Memory B cell (primary cell): ENCODE measurements at regions not wholly inside any gene's neighbourhood (a gene's known extent, or its start where the extent isn't known, plus 50 kb on each side); places are given as distances from the start of the nearest gene placed in this dataset.
"Not testable (repeated sequence)": the region's sequence is repeated elsewhere in the genome, so short reads cannot be mapped to it uniquely, and the experiment has no call there.

Experiments
- ATAC-seq: fragments of 150-1000 bp; cut with Tn5 transposase; 2 replicates; pipeline ENCODE4 v1.10.0; 2021; ENCODE audit warnings: low read depth, mild to moderate bottlenecking, moderate library complexity
- DNase-seq, 2 donors: peaks; one replicate each; pipeline ENCODE4 v3.0.0; 2022; ENCODE audit warnings: low spot score in 2 of 2
- H3K27ac Mint-ChIP-seq: one replicate; pipeline ENCODE4 v1.8.0; 2022; ENCODE audit warnings: mild to moderate bottlenecking, moderate library complexity, mixed read lengths
- H3K27me3 Mint-ChIP-seq: one replicate; pipeline ENCODE4 v1.8.0; 2022; ENCODE audit warnings: mixed read lengths
- H3K36me3 Mint-ChIP-seq: one replicate; pipeline ENCODE4 v1.8.0; 2022; ENCODE audit warnings: mild to moderate bottlenecking, mixed read lengths
- H3K4me1 Mint-ChIP-seq: one replicate; pipeline ENCODE4 v1.8.0; 2022; ENCODE audit warnings: mixed read lengths
- H3K4me3 Mint-ChIP-seq: one replicate; pipeline ENCODE4 v1.8.0; 2022; ENCODE audit warnings: mild to moderate bottlenecking, moderate library complexity, mixed read lengths
- H3K9me3 Mint-ChIP-seq: one replicate; pipeline ENCODE4 v1.8.0; 2022; ENCODE audit warnings: mixed read lengths

DNA sequence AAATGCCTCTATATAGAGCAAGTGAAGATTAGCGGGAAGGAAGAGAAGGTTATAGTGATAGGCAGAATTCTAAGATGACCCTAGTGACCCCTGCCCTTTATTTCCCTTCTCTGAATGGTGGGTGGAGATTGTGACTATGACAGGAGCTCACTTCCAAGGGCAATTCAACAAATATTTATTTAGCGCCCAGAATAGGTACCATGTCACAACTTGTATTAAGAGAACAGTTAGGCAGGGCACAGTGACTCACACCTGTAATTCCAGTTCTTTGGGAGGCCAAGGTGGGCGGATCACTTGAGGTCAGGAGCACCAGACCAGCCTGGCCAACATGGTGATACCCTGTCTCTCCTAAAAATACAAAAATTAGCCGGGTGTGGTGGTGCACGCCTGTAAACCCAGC lies 236.0 kb upstream of the POGK start:
- Mint-ChIP-seq H3K27ac (no peak overlapping the region), H3K4me1 (no peaks in the 10 kb centered on the region), H3K4me3 (no peak overlapping the region), H3K27me3 (peaks cover 1% of the 10 kb centered on the region), H3K9me3 (no peaks in the 10 kb centered on the region), H3K36me3 (no peaks in the 10 kb centered on the region)
- DNase-seq (no peak), ATAC-seq (no peak)

- peaks cover 1% of the 10 kb centered on the region for H3K27me3 Mint-ChIP-seq
- no peak overlapping the region for H3K4me3 Mint-ChIP-seq
- no peaks in the 10 kb centered on the region for H3K36me3 Mint-ChIP-seq
- H3K9me3 Mint-ChIP-seq, result no peaks in the 10 kb centered on the region
- DNase-seq, result no peak
- H3K4me1 Mint-ChIP-seq, result no peaks in the 10 kb centered on the region
- H3K27ac Mint-ChIP-seq, result no peak overlapping the region
- no peak for ATAC-seq
Observed at GRCh38 chr1:166605137-166605536, 234.1 kb upstream of the POGK start.

DNA sequence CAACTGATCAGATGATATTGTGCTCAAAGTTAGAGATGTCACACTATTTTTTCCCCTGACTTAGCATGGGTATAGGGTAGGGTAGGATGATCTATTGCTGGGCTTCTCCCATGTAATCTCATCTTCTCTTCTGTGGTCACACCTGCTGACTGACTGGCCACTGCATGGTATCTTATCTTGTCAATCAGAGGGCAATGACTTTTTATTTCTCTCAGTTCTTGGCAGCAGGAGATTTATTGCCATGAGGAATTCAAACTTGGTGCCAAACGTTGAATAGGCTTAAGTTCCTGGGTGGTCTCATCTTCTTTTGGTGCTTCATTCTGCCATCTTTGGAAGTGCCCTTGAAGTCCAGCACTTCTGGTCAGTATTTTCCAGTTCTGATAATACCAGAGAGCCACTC lies 226.4 kb upstream of the POGK start:
- Mint-ChIP-seq H3K9me3 (no peaks in the 10 kb centered on the region), H3K36me3 (no peaks in the 10 kb centered on the region), H3K4me1 (no peaks in the 10 kb centered on the region), H3K27ac (no peak overlapping the region), H3K27me3 (no peaks in the 10 kb centered on the region), H3K4me3 (no peak overlapping the region)
- ATAC-seq (no peak), DNase-seq (no peak)

- H3K4me3 Mint-ChIP-seq, result no peak overlapping the region
- no peak overlapping the region for H3K27ac Mint-ChIP-seq
- no peaks in the 10 kb centered on the region for H3K9me3 Mint-ChIP-seq
- H3K4me1 Mint-ChIP-seq, result no peaks in the 10 kb centered on the region
- H3K36me3 Mint-ChIP-seq, result no peaks in the 10 kb centered on the region
- no peak for ATAC-seq
- H3K27me3 Mint-ChIP-seq, result peaks cover 6% of the 10 kb centered on the region
- no peak for DNase-seq
Observed at GRCh38 chr1:166616206-166616605, 223.1 kb upstream of the POGK start.

DNA sequence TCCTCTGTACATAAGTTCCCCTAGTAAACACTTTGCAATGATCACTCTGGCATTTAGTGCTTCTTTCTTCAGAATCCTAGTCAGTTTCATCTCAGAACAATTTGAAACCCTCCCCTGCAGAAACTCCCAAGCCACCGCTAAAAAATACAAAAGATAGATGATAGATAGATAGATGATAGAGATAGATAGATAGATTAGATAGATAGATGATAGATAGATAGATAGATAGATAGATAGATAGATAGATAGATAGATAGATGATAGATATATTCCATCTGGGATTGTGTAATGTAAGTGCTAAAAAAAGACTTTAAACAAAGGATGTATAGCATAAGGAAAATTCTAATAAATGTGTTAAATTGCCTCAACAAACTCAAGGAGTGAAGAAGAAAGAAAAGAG lies 212.6 kb upstream of the POGK start:
- DNase-seq (no peak), ATAC-seq (no peak)
- Mint-ChIP-seq H3K27me3 (peaks cover 3% of the 10 kb centered on the region), H3K36me3 (no peaks in the 10 kb centered on the region), H3K27ac (no peak overlapping the region), H3K4me1 (no peaks in the 10 kb centered on the region), H3K4me3 (no peak overlapping the region), H3K9me3 (no peaks in the 10 kb centered on the region)

- Mint-ChIP-seq H3K36me3 (no peaks in the 10 kb centered on the region), H3K4me3 (no peak overlapping the region), H3K9me3 (no peaks in the 10 kb centered on the region), H3K27ac (no peak overlapping the region), H3K4me1 (no peaks in the 10 kb centered on the region), H3K27me3 (peaks cover 1% of the 10 kb centered on the region)
- no peak for DNase-seq
- no peak for ATAC-seq
Observed at GRCh38 chr1:166627558-166627957, 211.7 kb upstream of the POGK start.

DNA sequence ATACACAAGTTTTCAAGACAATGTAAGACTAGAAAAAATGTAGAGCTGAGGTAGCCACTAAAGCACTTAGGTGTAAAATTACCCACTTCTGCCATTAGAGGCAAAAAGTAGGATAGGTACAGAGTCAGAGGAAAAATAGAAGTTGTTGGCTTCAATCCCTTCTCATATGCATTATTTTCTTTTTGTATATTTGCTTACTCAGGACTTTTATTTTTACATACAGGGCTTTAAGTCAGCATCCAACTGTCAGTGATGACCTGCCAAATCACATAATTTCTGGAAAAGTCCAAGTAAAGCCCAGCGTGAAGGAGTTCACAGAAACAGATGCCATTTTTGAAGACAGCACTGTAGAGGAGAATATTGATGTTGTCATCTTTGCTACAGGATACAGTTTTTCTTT lies 211.0 kb upstream of the POGK start:
- ATAC-seq (no peak), DNase-seq (no peak)
- no peaks in the 10 kb centered on the region for H3K4me1 Mint-ChIP-seq
- no peaks in the 10 kb centered on the region for H3K36me3 Mint-ChIP-seq
- H3K27me3 Mint-ChIP-seq, result peaks cover 3% of the 10 kb centered on the region
- H3K4me3 Mint-ChIP-seq, result no peak overlapping the region
- H3K9me3 Mint-ChIP-seq, result no peaks in the 10 kb centered on the region
- H3K27ac Mint-ChIP-seq, result no peak overlapping the region

- H3K9me3 Mint-ChIP-seq, result no peaks in the 10 kb centered on the region
- no peaks in the 10 kb centered on the region for H3K4me1 Mint-ChIP-seq
- H3K36me3 Mint-ChIP-seq, result no peaks in the 10 kb centered on the region
- H3K4me3 Mint-ChIP-seq, result no peak overlapping the region
- ATAC-seq (no peak), DNase-seq (no peak)
- H3K27me3 Mint-ChIP-seq, result peaks cover 7% of the 10 kb centered on the region
- H3K27ac Mint-ChIP-seq, result no peak overlapping the region
Observed at GRCh38 chr1:166629946-166630345, 209.3 kb upstream of the POGK start.

DNA sequence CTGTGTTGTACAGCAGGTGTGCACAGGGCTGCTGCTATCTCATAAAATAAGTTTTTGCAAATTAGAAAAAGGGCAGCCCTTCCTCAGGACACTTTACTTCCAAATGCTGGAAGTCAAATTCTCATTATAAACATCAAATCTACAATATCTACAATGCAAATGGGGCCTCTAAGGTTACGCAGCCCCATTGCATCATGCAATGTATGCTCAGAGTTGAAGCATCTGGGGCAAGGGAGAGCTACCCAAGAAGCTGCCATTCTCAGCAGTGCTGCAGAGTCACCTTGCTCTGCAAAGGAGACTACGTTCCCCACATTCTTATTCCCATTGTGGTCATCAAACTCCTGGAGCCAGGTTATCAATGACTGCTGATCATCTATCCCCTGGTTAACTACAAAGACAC lies 208.9 kb upstream of the POGK start:
- no peaks in the 10 kb centered on the region for H3K4me1 Mint-ChIP-seq
- ATAC-seq (no peak), DNase-seq (no peak)
- no peak overlapping the region for H3K27ac Mint-ChIP-seq
- H3K27me3 Mint-ChIP-seq, result peaks cover 9% of the 10 kb centered on the region
- no peaks in the 10 kb centered on the region for H3K9me3 Mint-ChIP-seq
- H3K36me3 Mint-ChIP-seq, result no peaks in the 10 kb centered on the region
- H3K4me3 Mint-ChIP-seq, result no peak overlapping the region

DNA sequence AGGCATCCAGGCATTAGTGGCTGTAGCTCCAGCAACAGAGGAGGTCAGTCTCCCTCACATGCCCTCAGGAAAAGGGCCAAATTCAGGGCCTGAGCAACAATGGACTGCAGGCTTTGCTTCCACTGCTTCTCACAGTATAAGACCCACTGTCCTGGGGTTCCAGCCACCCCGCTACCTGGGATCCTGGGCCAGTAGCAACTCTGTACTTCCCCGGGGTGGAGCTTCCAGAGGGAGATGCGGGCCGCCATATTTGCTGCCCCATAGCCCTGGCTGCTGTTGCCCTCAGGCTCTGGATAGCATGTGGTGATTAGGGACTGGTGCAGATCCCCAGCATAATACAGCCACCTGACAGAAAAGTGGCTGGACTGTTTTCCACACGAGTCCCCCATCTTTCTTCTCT lies 201.1 kb upstream of the POGK start:
- DNase-seq (no peak), ATAC-seq (no peak)
- Mint-ChIP-seq H3K36me3 (no peaks in the 10 kb centered on the region), H3K27ac (no peak overlapping the region), H3K4me1 (no peaks in the 10 kb centered on the region), H3K27me3 (peaks cover 16% of the 10 kb centered on the region), H3K9me3 (no peaks in the 10 kb centered on the region), H3K4me3 (no peak overlapping the region)

DNA sequence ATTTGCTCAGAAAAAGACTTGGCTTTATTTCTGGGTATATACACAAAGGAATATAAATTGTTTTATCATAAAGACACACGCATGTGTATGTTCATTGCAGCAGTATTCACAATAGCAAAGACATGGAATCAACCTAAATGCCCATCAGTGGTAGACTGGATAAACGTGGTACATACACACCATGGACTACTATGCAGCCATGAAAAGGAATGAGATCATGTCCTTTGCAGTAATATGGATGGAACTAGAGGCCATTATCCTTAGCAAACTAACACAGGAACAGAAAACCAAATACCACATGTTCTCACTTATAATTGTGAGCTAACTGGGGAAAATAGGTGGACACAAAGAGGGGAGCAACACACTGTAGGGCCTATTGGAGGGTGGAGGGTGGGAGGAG lies 182.0 kb upstream of the POGK start:
- ATAC-seq, H3K36me3 Mint-ChIP-seq, H3K27me3 Mint-ChIP-seq: not testable (repeated sequence)

DNA sequence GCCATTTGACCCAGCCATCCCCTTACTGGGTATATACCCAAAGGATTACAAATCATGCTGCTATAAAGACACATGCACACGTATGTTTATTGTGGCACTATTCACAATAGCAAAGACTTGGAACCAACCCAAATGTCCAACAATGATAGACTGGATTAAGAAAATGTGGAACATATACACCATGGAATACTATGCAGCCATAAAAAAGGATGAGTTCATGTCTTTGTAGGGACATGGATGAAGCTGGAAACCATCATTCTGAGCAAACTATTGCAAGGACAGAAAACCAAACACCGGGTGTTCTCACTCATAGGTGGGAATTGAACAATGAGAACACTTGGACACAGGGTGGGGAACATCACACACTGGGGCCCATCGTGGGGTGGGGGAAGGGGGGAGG lies 172.5 kb upstream of the POGK start:
- DNase-seq, H3K9me3 Mint-ChIP-seq, ATAC-seq, H3K4me3 Mint-ChIP-seq, H3K27me3 Mint-ChIP-seq, H3K36me3 Mint-ChIP-seq, H3K27ac Mint-ChIP-seq, H3K4me1 Mint-ChIP-seq: not testable (repeated sequence)

More for the DNA sequence above, 182.0 kb upstream of the POGK start:
- H3K4me3 Mint-ChIP-seq, H3K4me1 Mint-ChIP-seq, H3K27ac Mint-ChIP-seq, DNase-seq, H3K9me3 Mint-ChIP-seq: not testable (repeated sequence)

GRCh38 chr1:166667600-166667999 lies 171.7 kb upstream of the POGK start:
- H3K36me3 Mint-ChIP-seq, H3K27ac Mint-ChIP-seq, ATAC-seq, H3K9me3 Mint-ChIP-seq, DNase-seq, H3K27me3 Mint-ChIP-seq, H3K4me3 Mint-ChIP-seq, H3K4me1 Mint-ChIP-seq: not testable (repeated sequence)

GRCh38 chr1:166671627-166672026 lies 167.6 kb upstream of the POGK start:
- DNase-seq (no peak), ATAC-seq (no peak)
- H3K36me3 Mint-ChIP-seq, result no peaks in the 10 kb centered on the region
- no peak overlapping the region for H3K27ac Mint-ChIP-seq
- peaks cover 5% of the 10 kb centered on the region for H3K27me3 Mint-ChIP-seq
- H3K4me3 Mint-ChIP-seq, result no peak overlapping the region
- peaks cover 8% of the 10 kb centered on the region for H3K4me1 Mint-ChIP-seq
- peaks cover 2% of the 10 kb centered on the region for H3K9me3 Mint-ChIP-seq

- Mint-ChIP-seq H3K27me3 (peaks cover 5% of the 10 kb centered on the region), H3K4me3 (no peak overlapping the region), H3K36me3 (no peaks in the 10 kb centered on the region), H3K9me3 (peaks cover 2% of the 10 kb centered on the region), H3K4me1 (peaks cover 8% of the 10 kb centered on the region), H3K27ac (no peak overlapping the region)
- DNase-seq (no peak), ATAC-seq (no peak)
Observed at GRCh38 chr1:166673722-166674121, 165.6 kb upstream of the POGK start.

- Mint-ChIP-seq H3K27me3 (peaks cover under 1% of the 10 kb centered on the region), H3K9me3 (peaks cover 3% of the 10 kb centered on the region), H3K27ac (no peak overlapping the region), H3K4me1 (peaks cover 8% of the 10 kb centered on the region), H3K36me3 (no peaks in the 10 kb centered on the region), H3K4me3 (no peak overlapping the region)
- no peak for DNase-seq
- ATAC-seq, result no peak
Observed at GRCh38 chr1:166675213-166675612, 164.1 kb upstream of the POGK start.
